ENCODE measurements at regions not wholly inside any gene's neighbourhood (a gene's known extent, or its start where the extent isn't known, plus 50 kb on each side); places are given as distances from the start of the nearest gene placed in this dataset.

GRCh38 chr18:72089432-72089831, 454.7 kb downstream of the CBLN2 start:
- no peak overlapping the region for H3K4me3 ChIP-seq (ENCODE audit: low read depth, low read length)
- TF ChIP-seq, protein P1, sequence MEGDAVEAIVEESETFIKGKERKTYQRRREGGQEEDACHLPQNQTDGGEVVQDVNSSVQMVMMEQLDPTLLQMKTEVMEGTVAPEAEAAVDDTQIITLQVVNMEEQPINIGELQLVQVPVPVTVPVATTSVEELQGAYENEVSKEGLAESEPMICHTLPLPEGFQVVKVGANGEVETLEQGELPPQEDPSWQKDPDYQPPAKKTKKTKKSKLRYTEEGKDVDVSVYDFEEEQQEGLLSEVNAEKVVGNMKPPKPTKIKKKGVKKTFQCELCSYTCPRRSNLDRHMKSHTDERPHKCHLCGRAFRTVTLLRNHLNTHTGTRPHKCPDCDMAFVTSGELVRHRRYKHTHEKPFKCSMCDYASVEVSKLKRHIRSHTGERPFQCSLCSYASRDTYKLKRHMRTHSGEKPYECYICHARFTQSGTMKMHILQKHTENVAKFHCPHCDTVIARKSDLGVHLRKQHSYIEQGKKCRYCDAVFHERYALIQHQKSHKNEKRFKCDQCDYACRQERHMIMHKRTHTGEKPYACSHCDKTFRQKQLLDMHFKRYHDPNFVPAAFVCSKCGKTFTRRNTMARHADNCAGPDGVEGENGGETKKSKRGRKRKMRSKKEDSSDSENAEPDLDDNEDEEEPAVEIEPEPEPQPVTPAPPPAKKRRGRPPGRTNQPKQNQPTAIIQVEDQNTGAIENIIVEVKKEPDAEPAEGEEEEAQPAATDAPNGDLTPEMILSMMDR (IDR thresholded peaks at IDR 0.05; ENCODE audit: low read depth, low read length, missing control alignments): no peak

DNA sequence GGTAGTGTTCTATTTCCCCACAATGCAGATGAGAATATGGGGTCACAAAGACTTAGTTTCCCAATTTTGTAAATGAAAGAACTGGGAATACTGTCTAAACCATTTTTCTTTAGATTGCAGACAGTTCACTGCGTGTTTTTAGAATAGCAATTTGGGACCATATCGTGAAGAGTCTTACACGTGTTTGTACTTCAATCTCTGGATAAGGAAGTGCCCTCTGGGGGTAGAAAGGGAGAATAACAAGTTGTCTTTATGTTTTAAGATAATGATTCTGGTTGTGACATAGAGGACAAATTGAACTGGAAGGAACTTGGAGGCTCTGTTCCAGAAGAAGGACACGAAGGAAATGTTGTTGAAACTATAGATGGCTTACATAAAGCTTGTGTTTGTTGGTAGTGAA, 457.7 kb downstream of the CBLN2 start:
- no peak overlapping the region for H3K4me3 ChIP-seq (ENCODE audit: low read depth, low read length)
- TF ChIP-seq, protein P1 (IDR thresholded peaks at IDR 0.05; ENCODE audit: low read depth, low read length, missing control alignments): no peak
- no peak for DNase-seq (ENCODE audit: low read depth)

More at GRCh38 chr18:72089432-72089831, 454.7 kb downstream of the CBLN2 start:
- DNase-seq (ENCODE audit: low read depth): no peak

GRCh38 chr18:72075040-72075439, 469.1 kb downstream of the CBLN2 start:
- H3K4me3 ChIP-seq (ENCODE audit: low read depth, low read length): no peak overlapping the region
- TF ChIP-seq, protein P1 (IDR thresholded peaks at IDR 0.05; ENCODE audit: low read depth, low read length, missing control alignments): no peak
- no peak for DNase-seq (ENCODE audit: low read depth)

DNA sequence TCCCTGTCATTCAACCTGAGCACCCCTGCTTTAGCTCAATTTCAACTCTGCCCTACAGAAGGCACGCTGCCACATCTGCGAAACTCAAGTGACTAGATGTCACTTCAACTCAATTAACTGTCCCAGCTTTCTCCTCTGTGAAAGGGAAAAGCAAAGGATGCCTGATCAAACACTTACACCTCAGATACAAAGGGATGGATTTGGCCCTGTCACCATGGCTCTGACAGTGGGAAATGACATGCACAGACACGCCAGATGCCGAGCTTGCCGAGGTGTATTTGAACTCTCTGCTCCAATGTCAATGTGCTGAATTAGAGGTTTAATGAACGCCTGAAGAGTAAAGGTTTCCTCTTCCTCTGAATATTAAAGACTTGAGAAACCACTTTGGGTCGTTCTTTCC, 481.1 kb downstream of the CBLN2 start:
- TF ChIP-seq, protein P1 (IDR thresholded peaks at IDR 0.05; ENCODE audit: low read depth, low read length, missing control alignments): no peak
- DNase-seq (ENCODE audit: low read depth): no peak
- no peak overlapping the region for H3K4me3 ChIP-seq (ENCODE audit: low read depth, low read length)

- TF ChIP-seq, protein P1 (IDR thresholded peaks at IDR 0.05; ENCODE audit: low read depth, low read length, missing control alignments): no peak
- no peak for DNase-seq (ENCODE audit: low read depth)
Observed at GRCh38 chr18:72058851-72059250, 485.3 kb downstream of the CBLN2 start.

GRCh38 chr18:72056171-72056570, 488.0 kb downstream of the CBLN2 start:
- no peak overlapping the region for H3K4me3 ChIP-seq (ENCODE audit: low read depth, low read length)
- DNase-seq (ENCODE audit: low read depth): no peak
- TF ChIP-seq, protein P1 (IDR thresholded peaks at IDR 0.05; ENCODE audit: low read depth, low read length, missing control alignments): no peak

More at GRCh38 chr18:72058851-72059250, 485.3 kb downstream of the CBLN2 start:
- H3K4me3 ChIP-seq (ENCODE audit: low read depth, low read length): no peak overlapping the region

- DNase-seq (ENCODE audit: low read depth): no peak
- TF ChIP-seq, protein P1 (IDR thresholded peaks at IDR 0.05; ENCODE audit: low read depth, low read length, missing control alignments): no peak
Observed at GRCh38 chr18:72041313-72042032, 502.7 kb downstream of the CBLN2 start.

More at GRCh38 chr18:72041313-72042032, 502.7 kb downstream of the CBLN2 start:
- H3K4me3 ChIP-seq (ENCODE audit: low read depth, low read length): no peak overlapping the region
